ENCODE measurements at regions not wholly inside any gene's neighbourhood (a gene's known extent, or its start where the extent isn't known, plus 50 kb on each side); places are given as distances from the start of the nearest gene placed in this dataset.

DNA sequence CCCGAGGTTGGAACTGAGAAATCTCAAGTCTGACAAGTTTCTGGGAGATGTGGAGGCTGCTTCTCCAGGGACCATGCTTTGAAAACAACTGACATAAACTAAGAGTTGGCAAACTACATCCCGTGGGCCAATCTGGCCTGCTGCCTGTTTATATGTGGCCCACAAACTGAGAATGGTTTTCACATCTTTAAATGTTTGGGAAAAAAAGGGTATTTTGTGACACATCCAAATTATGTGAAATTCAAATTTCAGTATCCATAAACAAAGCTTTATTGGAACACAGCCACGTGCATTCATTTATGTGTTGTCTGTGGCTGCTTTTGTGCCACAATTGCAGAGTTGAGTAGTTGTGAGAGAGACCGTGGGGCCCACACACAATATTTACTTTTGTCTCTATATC lies 163.8 kb upstream of the PIRT start:
- no peak for TF ChIP-seq POLR2A (IDR thresholded peaks at IDR 0.05)
- TF ChIP-seq, protein P1, sequence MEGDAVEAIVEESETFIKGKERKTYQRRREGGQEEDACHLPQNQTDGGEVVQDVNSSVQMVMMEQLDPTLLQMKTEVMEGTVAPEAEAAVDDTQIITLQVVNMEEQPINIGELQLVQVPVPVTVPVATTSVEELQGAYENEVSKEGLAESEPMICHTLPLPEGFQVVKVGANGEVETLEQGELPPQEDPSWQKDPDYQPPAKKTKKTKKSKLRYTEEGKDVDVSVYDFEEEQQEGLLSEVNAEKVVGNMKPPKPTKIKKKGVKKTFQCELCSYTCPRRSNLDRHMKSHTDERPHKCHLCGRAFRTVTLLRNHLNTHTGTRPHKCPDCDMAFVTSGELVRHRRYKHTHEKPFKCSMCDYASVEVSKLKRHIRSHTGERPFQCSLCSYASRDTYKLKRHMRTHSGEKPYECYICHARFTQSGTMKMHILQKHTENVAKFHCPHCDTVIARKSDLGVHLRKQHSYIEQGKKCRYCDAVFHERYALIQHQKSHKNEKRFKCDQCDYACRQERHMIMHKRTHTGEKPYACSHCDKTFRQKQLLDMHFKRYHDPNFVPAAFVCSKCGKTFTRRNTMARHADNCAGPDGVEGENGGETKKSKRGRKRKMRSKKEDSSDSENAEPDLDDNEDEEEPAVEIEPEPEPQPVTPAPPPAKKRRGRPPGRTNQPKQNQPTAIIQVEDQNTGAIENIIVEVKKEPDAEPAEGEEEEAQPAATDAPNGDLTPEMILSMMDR (IDR thresholded peaks at IDR 0.05), result no peak
- TF ChIP-seq EP300 (IDR thresholded peaks at IDR 0.05), result no peak
- no peak for TF ChIP-seq POLR2AphosphoS5 (IDR thresholded peaks at IDR 0.05)

Data from stomach (tissue), 4 donors.